Neural cell (in vitro differentiated cells): ENCODE measurements at regions not wholly inside any gene's neighbourhood (a gene's known extent, or its start where the extent isn't known, plus 50 kb on each side); places are given as distances from the start of the nearest gene placed in this dataset.

Experiments
- CTCF ChIP-seq: fragments of 450-650 bp; IDR thresholded peaks from 2 replicates; pipeline ENCODE4 v1.5.1; 2014; ENCODE audit warnings: antibody characterized with exemption, mild to moderate bottlenecking, moderate library complexity; ENCODE audit not compliant: poor library complexity, severe bottlenecking
- MXI1 ChIP-seq: fragments of 450-650 bp; conservative IDR thresholded peaks from 2 replicates; pipeline ENCODE4 v1.6.1; 2014; ENCODE audit warnings: antibody characterized with exemption, mild to moderate bottlenecking; ENCODE audit not compliant: poor library complexity, severe bottlenecking
- POLR2AphosphoS5 ChIP-seq: IDR thresholded peaks from 2 replicates; pipeline ENCODE4 v1.6.1; 2012
- RAD21 ChIP-seq: fragments of 450-650 bp; conservative IDR thresholded peaks from 2 replicates; pipeline ENCODE4 v1.6.1; 2014; ENCODE audit warnings: antibody characterized with exemption, mild to moderate bottlenecking, moderate library complexity
- REST ChIP-seq: IDR thresholded peaks from 2 replicates; pipeline ENCODE4 v1.6.1; 2012; ENCODE audit warnings: borderline replicate concordance
- TAF1 ChIP-seq: IDR thresholded peaks from 2 replicates; pipeline ENCODE4 v1.6.1; 2012; ENCODE audit warnings: low read depth

GRCh38 chr4:160772668-160773067 is 1391.1 kb downstream of the FSTL5 start:
- TF ChIP-seq CTCF (no peak), POLR2AphosphoS5 (no peak), REST (no peak), RAD21 (no peak), MXI1 (no peak), TAF1 (no peak)
